HFF-Myc (cell line): ENCODE measurements at regions not wholly inside any gene's neighbourhood (a gene's known extent, or its start where the extent isn't known, plus 50 kb on each side); places are given as distances from the start of the nearest gene placed in this dataset.

Experiments used
- DNase-seq: peaks from one replicate; pipeline ENCODE4 v3.0.0-alpha.2; 2011; ENCODE audit warnings: low read depth; ENCODE audit errors: extremely low read depth
- H3K4me3 ChIP-seq: replicated peaks from 2 replicates; pipeline ENCODE4 v1.5.1; 2011; ENCODE audit warnings: low read depth, mild to moderate bottlenecking, control low read depth, low read length
- CTCF ChIP-seq: IDR thresholded peaks from 2 replicates; pipeline ENCODE4 v1.5.1; 2012; ENCODE audit warnings: mild to moderate bottlenecking, low read depth, low read length, control low read depth; ENCODE audit errors: missing control alignments

- H3K4me3 ChIP-seq = no peak overlapping the region
- no peak for DNase-seq
- no peak for TF ChIP-seq CTCF
Measured at GRCh38 chr5:148941810-148942209, 115.4 kb downstream of the ADRB2 start.

GRCh38 chr5:148949841-148950470 lies 112.9 kb downstream of the SH3TC2 start:
- no peak for TF ChIP-seq CTCF
- no peak for DNase-seq
- no peak overlapping the region for H3K4me3 ChIP-seq

- TF ChIP-seq CTCF = no peak
- no peak overlapping the region for H3K4me3 ChIP-seq
- DNase-seq = no peak
Measured at GRCh38 chr5:148950471-148950863, 112.4 kb downstream of the SH3TC2 start.

- DNase-seq = no peak
- TF ChIP-seq CTCF = no peak
- no peak overlapping the region for H3K4me3 ChIP-seq
Measured at GRCh38 chr5:148950892-148951291, 112.0 kb downstream of the SH3TC2 start.

- no peak overlapping the region for H3K4me3 ChIP-seq
- no peak for TF ChIP-seq CTCF
- no peak for DNase-seq
Measured at GRCh38 chr5:148951612-148952011, 111.2 kb downstream of the SH3TC2 start.

GRCh38 chr5:148952097-148952867 lies 110.6 kb downstream of the SH3TC2 start:
- H3K4me3 ChIP-seq = no peak overlapping the region
- no peak for TF ChIP-seq CTCF
- no peak for DNase-seq
